Activated CD8-positive, alpha-beta memory T cell treated with anti-CD3 and anti-CD28 coated beads for 36 hours (primary cell): ENCODE measurements at regions not wholly inside any gene's neighbourhood (a gene's known extent, or its start where the extent isn't known, plus 50 kb on each side); places are given as distances from the start of the nearest gene placed in this dataset.
"Not testable (repeated sequence)": the region's sequence is repeated elsewhere in the genome, so short reads cannot be mapped to it uniquely, and the experiment has no call there.

Experiments used
- CTCF ChIA-PET: fragments of 350-600 bp; sonication (Branson Sonifier 250); formaldehyde crosslinking; loops from one replicate; lab custom pipeline; 2021; ENCODE audit warnings: antibody characterized with exemption; lab: Charles Lee
- POLR2A ChIA-PET: fragments of 350-600 bp; sonication (Branson Sonifier 250); formaldehyde crosslinking; loops from one replicate; lab custom pipeline; 2021; ENCODE audit warnings: antibody characterized with exemption; lab: Charles Lee

DNA sequence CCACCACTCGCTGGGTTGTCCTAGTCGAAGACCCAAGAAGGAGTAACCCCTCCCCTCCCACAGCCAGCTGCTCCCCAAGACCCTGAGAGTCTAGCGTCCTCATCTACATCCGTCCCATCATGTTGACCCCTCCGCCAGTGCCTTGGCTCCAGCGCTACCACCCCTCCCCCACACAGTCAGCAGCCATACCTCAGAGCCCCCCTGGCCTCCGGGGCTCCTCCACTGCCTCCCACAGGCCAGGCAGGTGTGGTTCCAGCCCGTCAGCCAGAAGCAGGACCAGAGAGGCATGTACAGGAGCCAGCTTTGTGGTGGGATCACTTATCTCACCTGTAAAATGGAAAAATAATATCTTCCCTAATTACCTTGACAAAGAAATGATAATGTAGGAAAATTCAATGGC lies 51.5 kb upstream of the PHF21B start:
- ChIA-PET CTCF (no interaction called here), POLR2A (no interaction called here)

DNA sequence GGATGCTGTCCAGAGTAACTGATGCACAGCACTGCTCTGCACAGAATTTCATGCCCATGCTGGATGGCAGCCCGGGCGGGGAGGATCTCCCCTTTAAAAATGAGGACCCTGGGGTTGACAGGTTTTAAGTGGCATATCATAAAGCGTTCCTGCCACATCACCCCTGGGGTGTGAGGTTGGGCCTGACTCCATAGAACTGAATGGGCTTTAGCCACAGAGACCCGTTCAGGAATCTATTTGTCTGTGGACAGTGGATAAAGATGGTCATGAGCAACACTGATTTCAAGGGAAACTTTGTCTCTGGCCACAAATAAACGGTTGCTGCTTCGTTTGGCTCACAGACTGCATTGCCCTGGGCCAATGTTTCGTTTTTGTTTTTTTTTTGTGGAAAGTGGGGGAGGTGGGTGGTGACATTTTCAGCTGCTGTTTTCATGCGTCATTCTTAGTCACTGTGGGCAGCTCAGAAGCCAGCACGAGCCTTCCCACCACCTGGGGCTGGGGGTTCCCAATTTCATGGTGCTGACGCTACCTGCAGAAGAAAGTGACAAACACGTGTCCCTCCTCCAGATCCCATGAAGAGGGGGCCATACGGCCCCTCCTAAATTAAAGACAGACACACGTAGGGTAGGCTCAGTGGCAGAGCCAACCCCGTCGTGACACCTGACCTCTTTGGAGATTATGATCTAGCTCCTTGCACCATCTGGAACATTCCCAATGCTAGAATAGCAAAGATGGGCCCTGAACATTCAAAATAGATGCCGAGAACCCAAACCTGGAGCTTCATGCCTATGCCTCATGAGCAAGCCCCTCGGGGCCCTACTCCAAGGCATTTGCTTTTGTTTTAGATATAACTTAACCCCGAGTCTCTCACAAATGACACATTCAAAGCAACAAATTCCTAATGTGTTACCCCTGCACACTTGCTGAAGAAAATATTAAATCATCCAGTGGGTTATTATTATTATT lies 54.8 kb upstream of the PHF21B start:
- ChIA-PET POLR2A (no interaction called here), CTCF (no interaction called here)

DNA sequence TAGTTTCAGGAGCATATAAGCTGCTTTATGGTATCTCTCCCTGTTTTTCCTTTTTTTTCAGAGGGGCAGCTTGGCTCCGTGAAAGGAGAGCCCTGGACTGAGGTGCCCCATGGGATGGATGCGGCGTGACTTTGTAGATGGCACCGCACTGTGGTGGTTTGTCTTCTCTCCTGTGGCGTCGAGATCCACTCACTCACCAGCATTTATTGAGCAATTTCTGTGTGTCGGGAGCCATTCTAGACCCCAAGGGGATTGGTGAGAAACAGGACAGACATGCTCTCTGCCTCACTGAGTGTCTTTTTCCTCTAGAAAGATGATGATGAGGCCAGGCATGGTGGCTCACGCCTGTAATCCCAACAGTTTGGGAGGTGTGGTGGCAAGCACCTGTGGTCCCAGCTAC lies 55.9 kb upstream of the PHF21B start:
- ChIA-PET CTCF (no interaction called here), POLR2A (no interaction called here)

- CTCF ChIA-PET, result no interaction called here
Observed at GRCh38 chr22:45067731-45068130, 57.9 kb upstream of the PHF21B start.

GRCh38 chr22:45069925-45070324 lies 60.1 kb upstream of the PHF21B start:
- CTCF ChIA-PET, result no interaction called here
- POLR2A ChIA-PET, result no interaction called here

More at GRCh38 chr22:45067731-45068130, 57.9 kb upstream of the PHF21B start:
- POLR2A ChIA-PET, result no interaction called here

DNA sequence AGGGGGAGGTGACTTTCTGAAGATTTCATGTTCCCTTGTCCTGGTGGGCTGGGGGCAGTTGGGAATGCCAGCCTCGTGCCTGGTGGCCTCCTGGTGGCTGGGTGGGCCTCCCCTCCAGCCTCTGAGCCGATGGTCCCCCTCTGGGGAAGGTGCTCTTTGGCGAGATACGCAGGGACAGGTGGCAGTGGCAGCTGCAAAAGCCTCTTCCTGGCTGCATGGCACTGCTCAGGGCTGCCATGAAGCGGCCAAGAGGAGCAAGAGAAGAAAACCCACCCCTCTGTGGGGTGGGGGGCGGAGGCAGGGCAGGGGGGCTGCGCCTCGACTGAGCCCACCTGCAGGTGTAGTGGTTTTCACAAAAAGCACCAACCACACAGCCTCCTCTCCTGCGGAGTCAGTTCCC lies 61.8 kb upstream of the PHF21B start:
- POLR2A ChIA-PET, result no interaction called here
- CTCF ChIA-PET, result no interaction called here

DNA sequence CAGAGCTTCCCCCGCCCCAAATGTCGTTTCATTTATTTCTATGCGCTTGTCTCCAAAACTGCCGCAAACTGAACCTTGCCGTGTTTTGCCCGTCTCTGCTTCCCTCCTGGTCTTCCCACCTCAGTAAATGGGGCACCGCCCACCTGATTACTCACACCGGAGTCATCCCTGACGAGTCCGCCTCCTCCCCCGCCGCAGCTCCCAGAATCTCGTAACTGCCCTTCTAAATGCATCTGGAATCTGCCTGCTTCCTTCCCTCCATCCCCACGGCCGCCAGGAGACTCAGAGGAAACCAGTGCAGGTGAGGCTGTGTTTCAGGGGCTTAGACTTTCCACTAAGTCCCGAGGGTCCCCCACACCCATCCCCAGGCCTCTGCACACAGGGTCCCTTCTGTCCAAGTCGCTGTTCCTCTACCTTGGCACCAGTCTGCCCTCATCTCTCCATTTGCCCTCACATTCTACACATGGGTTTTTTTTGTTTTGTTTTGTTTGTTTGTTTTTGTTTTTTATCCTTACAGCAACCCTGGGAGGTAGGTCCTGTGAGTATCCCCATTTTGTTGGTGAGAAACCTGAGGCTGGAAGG lies 62.6 kb upstream of the PHF21B start:
- CTCF ChIA-PET, result no interaction called here
- POLR2A ChIA-PET, result no interaction called here

DNA sequence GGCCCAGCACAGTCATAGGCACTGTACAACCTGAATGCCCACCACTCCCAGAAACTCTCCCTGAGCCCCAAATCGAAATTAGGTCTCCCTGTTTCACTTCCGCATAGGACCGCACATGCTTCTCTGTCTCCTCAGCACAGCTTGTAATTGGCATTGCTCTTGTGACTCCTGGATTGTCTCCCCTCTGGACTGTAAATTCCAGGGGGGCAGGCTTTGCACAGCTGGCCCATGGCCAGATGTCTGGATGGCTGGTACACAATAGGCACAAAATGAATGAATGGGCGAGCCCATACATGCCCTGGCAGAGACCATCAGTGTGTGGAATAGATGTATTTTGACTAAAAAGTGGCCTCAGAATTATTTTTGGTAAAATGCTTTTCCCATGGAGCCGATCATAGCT lies 63.3 kb upstream of the PHF21B start:
- ChIA-PET CTCF (no interaction called here), POLR2A (no interaction called here)

DNA sequence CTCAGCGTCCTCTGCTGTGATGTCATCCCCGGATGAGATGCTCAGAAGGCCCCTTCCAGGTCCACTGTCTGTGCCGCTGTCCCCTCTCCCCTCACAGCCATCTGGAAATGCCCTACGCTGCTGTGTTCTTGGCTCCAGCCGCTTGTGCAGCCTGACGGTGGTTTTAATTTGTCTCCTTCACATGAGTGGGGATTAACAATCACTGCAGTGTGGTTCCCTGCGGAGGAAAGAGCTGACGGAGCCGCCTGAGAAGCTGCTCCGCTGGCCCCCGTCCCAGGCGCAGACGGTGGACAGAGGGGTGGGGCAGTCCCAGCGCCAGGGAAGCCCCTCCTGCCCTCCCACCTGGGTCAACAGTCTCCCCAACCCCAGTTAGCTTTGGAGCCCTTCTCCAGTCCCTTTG lies 67.5 kb upstream of the PHF21B start:
- ChIA-PET POLR2A (interaction anchor here (0.5 kb wide), 1 partner anchor 448 kb away, joined by 3 read pairs; no protein-coding TSS in a partner anchor), CTCF (interaction anchor here (0.7 kb wide), 1 partner anchor 17 kb away, joined by 5 read pairs; no protein-coding TSS in a partner anchor)

GRCh38 chr22:45077826-45078334 lies 68.1 kb upstream of the PHF21B start:
- ChIA-PET POLR2A (interaction anchor here (0.5 kb wide), 1 partner anchor 447 kb away, joined by 3 read pairs; no protein-coding TSS in a partner anchor), CTCF (no interaction called here)

- CTCF ChIA-PET, result no interaction called here
Observed at GRCh38 chr22:45082795-45083194, 73.0 kb upstream of the PHF21B start.

DNA sequence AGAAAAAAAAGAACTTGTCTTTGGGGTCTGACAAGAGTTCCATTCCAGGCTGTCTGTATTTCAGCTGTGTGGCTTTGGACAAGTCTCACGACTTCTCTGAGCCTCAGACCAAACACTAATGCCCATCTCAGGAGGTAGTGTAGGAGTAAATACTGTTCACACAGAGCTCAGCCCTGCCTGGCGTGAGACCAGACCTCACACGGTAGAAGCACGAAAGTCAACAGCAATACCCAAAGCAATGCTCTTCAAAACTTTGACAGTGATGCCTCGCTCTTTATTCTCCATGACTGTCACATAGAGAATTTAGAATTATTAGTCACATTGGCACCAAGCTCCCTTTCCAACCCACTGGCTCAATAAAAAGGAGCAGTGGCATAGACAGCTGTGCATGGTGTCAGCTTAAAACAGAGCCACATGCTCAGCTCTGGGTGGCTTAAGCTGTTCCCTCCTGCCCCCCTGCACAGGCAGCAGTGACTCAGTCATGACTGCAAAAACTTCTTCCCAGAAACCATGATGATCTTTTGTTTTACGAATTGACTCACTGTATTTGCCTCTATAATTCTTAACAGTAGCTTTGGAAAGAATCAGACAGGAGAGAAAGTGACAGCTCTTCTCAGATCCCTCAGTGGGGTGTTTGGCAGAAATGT lies 74.0 kb upstream of the PHF21B start:
- ChIA-PET POLR2A (no interaction called here), CTCF (interaction anchor here (2.1 kb wide), 1 partner anchor 13 kb away, joined by 7 read pairs; no protein-coding TSS in a partner anchor)

More at GRCh38 chr22:45082795-45083194, 73.0 kb upstream of the PHF21B start:
- POLR2A ChIA-PET, result no interaction called here

DNA sequence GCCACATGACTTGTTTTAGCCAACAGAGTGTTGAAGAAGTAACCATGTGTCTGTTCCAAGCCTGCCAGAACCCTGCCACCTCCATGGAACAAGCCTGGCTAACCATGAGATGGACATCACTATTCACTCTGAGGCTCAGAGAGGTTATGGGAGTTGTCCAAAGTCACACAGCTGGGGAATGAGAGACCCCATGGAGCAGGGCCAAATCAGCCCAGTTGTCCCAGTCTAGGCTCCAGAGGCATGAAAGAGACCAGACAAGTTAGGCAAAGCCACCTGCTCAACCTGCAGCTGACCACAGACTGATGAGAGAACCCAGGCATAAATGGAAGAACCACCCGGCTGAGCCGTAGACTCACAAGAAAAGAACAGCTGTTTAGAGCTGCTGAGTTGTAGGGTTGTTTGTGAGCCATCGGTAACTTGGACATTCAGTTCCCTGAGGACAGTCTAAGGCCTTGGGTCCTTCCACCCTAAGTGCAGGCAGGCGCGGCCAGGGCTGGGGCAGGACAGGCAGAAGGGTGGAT lies 74.7 kb upstream of the PHF21B start:
- CTCF ChIA-PET, result interaction anchor here (2.1 kb wide), 1 partner anchor 12 kb away, joined by 7 read pairs; no protein-coding TSS in a partner anchor
- POLR2A ChIA-PET, result no interaction called here

- ChIA-PET POLR2A (no interaction called here), CTCF (interaction anchor here (1.3 kb wide), 1 partner anchor 8 kb away, joined by 5 read pairs; no protein-coding TSS in a partner anchor)
Observed at GRCh38 chr22:45087802-45088201, 75.9 kb upstream of the NUP50 start.

- POLR2A ChIA-PET, result no interaction called here
- CTCF ChIA-PET, result no interaction called here
Observed at GRCh38 chr22:45088576-45088975, 75.1 kb upstream of the NUP50 start.

- ChIA-PET CTCF (interaction anchor here (0.7 kb wide), 1 partner anchor 307 kb away, joined by 3 read pairs; no protein-coding TSS in a partner anchor), POLR2A (no interaction called here)
Observed at GRCh38 chr22:45090497-45090910, 73.2 kb upstream of the NUP50 start.

GRCh38 chr22:45091254-45091854 lies 72.4 kb upstream of the NUP50 start:
- CTCF ChIA-PET, result no interaction called here
- POLR2A ChIA-PET, result no interaction called here

DNA sequence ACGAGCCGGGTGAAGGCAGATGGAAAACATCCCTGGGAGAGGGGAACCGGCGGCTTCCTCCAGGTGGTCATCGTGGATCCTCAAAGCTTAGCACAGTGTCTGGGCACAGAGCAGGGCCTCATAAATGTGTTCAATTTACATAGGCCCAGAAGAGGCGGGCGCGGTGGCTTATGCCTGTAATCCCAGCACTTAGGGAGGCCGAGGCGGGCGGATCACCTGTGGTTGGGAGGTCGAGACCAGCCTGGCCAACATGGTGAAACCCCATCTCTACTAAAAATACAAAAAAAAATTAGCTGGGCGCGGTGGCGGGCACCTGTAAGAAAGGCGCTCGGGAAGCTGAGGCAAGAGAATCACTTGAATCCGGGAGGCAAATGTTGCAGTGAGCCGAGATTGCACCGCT lies 71.8 kb upstream of the NUP50 start:
- POLR2A ChIA-PET, CTCF ChIA-PET: not testable (repeated sequence)

DNA sequence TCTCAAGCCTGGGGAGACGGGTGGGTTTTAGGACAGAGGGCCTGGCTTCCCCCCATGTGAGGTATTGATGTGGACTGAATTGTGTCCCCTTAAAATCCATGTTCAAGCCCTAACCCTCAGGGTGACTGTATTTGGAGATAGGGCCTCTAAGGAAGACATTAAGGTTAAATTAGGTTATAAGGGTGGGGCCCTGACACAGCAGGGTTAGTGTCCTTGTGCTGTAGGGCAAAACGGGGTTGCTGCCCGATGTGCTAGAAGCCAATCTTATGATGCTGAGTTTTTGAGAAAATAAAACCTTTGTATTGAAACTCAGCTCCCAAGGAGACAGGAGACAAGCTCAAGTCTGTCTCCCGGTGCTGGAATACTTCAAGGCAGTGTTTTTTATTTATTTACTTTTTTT lies 71.1 kb upstream of the NUP50 start:
- CTCF ChIA-PET, result no interaction called here
- POLR2A ChIA-PET, result no interaction called here
